GM19238 (cell line): ENCODE measurements at regions not wholly inside any gene's neighbourhood (a gene's known extent, or its start where the extent isn't known, plus 50 kb on each side); places are given as distances from the start of the nearest gene placed in this dataset.

Experiments used
- DNase-seq: peaks from one replicate; pipeline ENCODE4 v3.0.0; 2011; ENCODE audit warnings: low spot score; ENCODE audit not compliant: insufficient read length

GRCh38 chr21:38654580-38654979 is 151.1 kb upstream of the ETS2 start:
- no peak for DNase-seq

- DNase-seq = no peak
Observed at GRCh38 chr21:38658511-38658910, 147.2 kb upstream of the ETS2 start.

- no peak for DNase-seq
Observed at GRCh38 chr21:38659936-38660332, 145.8 kb upstream of the ETS2 start.

- DNase-seq = no peak
Observed at GRCh38 chr21:38660333-38661196, 145.2 kb upstream of the ETS2 start.

GRCh38 chr21:38661197-38661871 is 144.4 kb upstream of the ETS2 start:
- DNase-seq = no peak

GRCh38 chr21:38661889-38662568 is 143.7 kb upstream of the ETS2 start:
- no peak for DNase-seq

- DNase-seq = no peak
Observed at GRCh38 chr21:38663282-38663681, 142.4 kb upstream of the ETS2 start.

- DNase-seq = no peak
Observed at GRCh38 chr21:38664315-38664714, 141.4 kb upstream of the ETS2 start.

GRCh38 chr21:38664841-38665240 is 140.9 kb upstream of the ETS2 start:
- DNase-seq = no peak

- no peak for DNase-seq
Observed at GRCh38 chr21:38667291-38667870, 138.3 kb upstream of the ETS2 start.

- DNase-seq = no peak
Observed at GRCh38 chr21:38668067-38668466, 137.7 kb upstream of the ETS2 start.

GRCh38 chr21:38668541-38668940 is 137.2 kb upstream of the ETS2 start:
- no peak for DNase-seq

- no peak for DNase-seq
Observed at GRCh38 chr21:38669186-38669585, 136.5 kb upstream of the ETS2 start.

GRCh38 chr21:38670861-38671260 is 134.9 kb upstream of the ETS2 start:
- no peak for DNase-seq

- no peak for DNase-seq
Observed at GRCh38 chr21:38671773-38672172, 134.0 kb upstream of the ETS2 start.

GRCh38 chr21:38675182-38675824 is 130.4 kb upstream of the ETS2 start:
- DNase-seq = no peak

- no peak for DNase-seq
Observed at GRCh38 chr21:38678827-38679226, 126.9 kb upstream of the ETS2 start.

GRCh38 chr21:38679534-38679933 is 126.2 kb upstream of the ETS2 start:
- no peak for DNase-seq

GRCh38 chr21:38680401-38680800 is 125.3 kb upstream of the ETS2 start:
- no peak for DNase-seq

GRCh38 chr21:38683222-38683621 is 122.5 kb upstream of the ETS2 start:
- DNase-seq = no peak

- DNase-seq = no peak
Observed at GRCh38 chr21:38688068-38688467, 117.7 kb upstream of the ETS2 start.
